ENCODE measurements at regions not wholly inside any gene's neighbourhood (a gene's known extent, or its start where the extent isn't known, plus 50 kb on each side); places are given as distances from the start of the nearest gene placed in this dataset.

DNA sequence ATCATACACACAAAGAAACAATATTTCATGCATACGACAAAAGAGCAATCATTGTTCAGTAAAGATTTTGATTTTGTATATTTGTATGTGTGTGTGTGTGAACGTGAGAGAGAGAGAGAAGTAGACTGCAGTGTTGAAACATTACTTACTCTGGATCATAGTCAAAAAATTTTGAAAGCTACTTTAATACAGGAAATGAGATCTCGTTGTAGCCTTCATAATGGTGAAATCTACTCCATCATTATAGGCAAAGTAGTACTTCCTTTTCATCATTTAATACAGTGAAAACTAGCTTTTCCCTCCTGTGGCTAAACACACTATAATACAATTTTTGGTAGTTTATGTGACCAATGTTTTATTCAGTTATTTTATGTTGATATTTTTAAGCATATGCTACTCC is 1427.7 kb upstream of the C9orf72 start:
- no peak for TF ChIP-seq POLR2A (IDR thresholded peaks at IDR 0.05)
- TF ChIP-seq, protein P1, sequence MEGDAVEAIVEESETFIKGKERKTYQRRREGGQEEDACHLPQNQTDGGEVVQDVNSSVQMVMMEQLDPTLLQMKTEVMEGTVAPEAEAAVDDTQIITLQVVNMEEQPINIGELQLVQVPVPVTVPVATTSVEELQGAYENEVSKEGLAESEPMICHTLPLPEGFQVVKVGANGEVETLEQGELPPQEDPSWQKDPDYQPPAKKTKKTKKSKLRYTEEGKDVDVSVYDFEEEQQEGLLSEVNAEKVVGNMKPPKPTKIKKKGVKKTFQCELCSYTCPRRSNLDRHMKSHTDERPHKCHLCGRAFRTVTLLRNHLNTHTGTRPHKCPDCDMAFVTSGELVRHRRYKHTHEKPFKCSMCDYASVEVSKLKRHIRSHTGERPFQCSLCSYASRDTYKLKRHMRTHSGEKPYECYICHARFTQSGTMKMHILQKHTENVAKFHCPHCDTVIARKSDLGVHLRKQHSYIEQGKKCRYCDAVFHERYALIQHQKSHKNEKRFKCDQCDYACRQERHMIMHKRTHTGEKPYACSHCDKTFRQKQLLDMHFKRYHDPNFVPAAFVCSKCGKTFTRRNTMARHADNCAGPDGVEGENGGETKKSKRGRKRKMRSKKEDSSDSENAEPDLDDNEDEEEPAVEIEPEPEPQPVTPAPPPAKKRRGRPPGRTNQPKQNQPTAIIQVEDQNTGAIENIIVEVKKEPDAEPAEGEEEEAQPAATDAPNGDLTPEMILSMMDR (IDR thresholded peaks at IDR 0.05) = no peak

All from lower leg skin (tissue), 3 donors.